RWPE2 (cell line): ENCODE measurements at regions not wholly inside any gene's neighbourhood (a gene's known extent, or its start where the extent isn't known, plus 50 kb on each side); places are given as distances from the start of the nearest gene placed in this dataset.

Experiments
- ATAC-seq: fragments of 200-7000 bp; cut with Tn5 transposase; 3 replicates; pipeline ENCODE4 v1.9.1; 2021; ENCODE audit warnings: low read depth
- DNase-seq: peaks from one replicate; pipeline ENCODE4 v3.0.0-alpha.2; 2020; ENCODE audit warnings: low spot score
- H3K27ac ChIP-seq: fragments of 450-650 bp; 2 replicates; pipeline ENCODE4 v1.5.1; 2017; ENCODE audit warnings: mild to moderate bottlenecking; ENCODE audit not compliant: poor library complexity, severe bottlenecking
- H3K27me3 ChIP-seq: fragments of 250-450 bp; sonication (Bioruptor Pico); 2 replicates; pipeline ENCODE4 v1.5.1; 2021; ENCODE audit warnings: mild to moderate bottlenecking, moderate library complexity; ENCODE audit not compliant: insufficient read depth, poor library complexity, severe bottlenecking
- H3K36me3 ChIP-seq: fragments of 250-450 bp; sonication (Bioruptor Pico); 2 replicates; pipeline ENCODE4 v1.5.1; 2020; ENCODE audit warnings: low read depth, mild to moderate bottlenecking, moderate library complexity
- H3K4me1 ChIP-seq: fragments of 250-450 bp; sonication (Bioruptor Pico); 2 replicates; pipeline ENCODE4 v1.5.1; 2021; ENCODE audit warnings: mild to moderate bottlenecking, moderate library complexity; ENCODE audit not compliant: insufficient read depth, poor library complexity, severe bottlenecking
- H3K4me3 ChIP-seq: fragments of 250-450 bp; sonication (Bioruptor Pico); 2 replicates; pipeline ENCODE4 v1.5.1; 2021; ENCODE audit warnings: mild to moderate bottlenecking, moderate library complexity; ENCODE audit not compliant: severe bottlenecking
- H3K9me3 ChIP-seq: fragments of 250-450 bp; sonication (Bioruptor Pico); 2 replicates; pipeline ENCODE4 v1.5.1; 2021; ENCODE audit warnings: mild to moderate bottlenecking, moderate library complexity; ENCODE audit not compliant: severe bottlenecking
- TF ChIP-seq, protein P1 (sequence below): fragments of 450-650 bp; IDR thresholded peaks from one replicate; pipeline ENCODE4 v1.5.1; 2017; ENCODE audit warnings: mild to moderate bottlenecking, moderate library complexity; ENCODE audit not compliant: poor library complexity, severe bottlenecking

DNA sequence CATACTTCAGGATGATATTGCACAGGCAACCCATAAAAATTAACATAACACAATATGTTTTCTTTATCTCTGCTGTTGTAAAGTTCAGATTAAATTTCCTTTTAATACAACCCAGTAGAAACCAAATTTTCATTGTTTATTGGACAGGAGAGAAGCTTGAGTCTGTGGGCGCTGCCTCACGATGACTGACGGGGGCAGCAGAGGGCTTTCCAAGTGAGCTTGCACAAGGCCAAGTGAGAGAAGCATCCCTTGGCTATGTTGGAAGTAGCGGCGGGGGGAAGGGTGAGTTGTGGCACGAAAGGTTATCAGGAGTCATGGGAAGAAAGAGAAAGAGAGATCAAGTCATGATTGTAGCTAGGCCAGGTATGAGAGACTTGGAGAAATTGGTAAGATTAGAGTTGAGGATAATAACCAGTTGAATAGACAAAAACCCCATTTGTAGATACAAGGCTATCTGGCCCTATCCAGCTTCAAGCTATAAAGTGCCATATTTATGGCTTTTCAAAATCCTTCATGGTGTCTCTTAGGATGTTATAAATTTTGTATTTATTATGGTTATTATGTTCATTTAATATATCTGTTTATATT lies 413.7 kb upstream of the FAM98A start:
- peak; percentile 41 for DNase-seq
- no peak overlapping the region for H3K4me3 ChIP-seq

DNA sequence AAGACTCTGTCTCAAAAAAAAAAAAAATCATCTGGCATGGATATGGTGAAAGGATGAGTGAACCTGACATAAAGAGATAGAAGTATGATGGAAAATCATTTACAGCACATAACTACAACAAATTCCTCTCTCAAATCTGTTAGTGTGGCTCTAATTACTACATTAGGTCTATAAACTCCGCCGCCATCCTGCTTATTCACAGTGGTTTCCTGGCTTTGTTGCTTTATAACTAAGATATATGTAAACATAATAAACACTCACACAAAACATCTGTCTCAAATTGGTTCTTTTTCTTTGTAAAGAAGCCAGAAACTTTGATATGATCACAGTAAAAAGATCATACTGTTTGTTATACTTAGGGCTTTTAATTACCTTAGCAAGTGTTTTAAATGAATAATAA lies 412.6 kb upstream of the FAM98A start:
- Histone ChIP-seq H3K4me1 (no peaks in the 10 kb centered on the region), H3K27ac (no peak overlapping the region), H3K27me3 (peaks cover 8% of the 10 kb centered on the region), H3K9me3 (no peaks in the 10 kb centered on the region), H3K4me3 (no peak overlapping the region), H3K36me3 (no peaks in the 10 kb centered on the region)
- DNase-seq: no peak
- ATAC-seq: no peak
- TF ChIP-seq, protein P1, sequence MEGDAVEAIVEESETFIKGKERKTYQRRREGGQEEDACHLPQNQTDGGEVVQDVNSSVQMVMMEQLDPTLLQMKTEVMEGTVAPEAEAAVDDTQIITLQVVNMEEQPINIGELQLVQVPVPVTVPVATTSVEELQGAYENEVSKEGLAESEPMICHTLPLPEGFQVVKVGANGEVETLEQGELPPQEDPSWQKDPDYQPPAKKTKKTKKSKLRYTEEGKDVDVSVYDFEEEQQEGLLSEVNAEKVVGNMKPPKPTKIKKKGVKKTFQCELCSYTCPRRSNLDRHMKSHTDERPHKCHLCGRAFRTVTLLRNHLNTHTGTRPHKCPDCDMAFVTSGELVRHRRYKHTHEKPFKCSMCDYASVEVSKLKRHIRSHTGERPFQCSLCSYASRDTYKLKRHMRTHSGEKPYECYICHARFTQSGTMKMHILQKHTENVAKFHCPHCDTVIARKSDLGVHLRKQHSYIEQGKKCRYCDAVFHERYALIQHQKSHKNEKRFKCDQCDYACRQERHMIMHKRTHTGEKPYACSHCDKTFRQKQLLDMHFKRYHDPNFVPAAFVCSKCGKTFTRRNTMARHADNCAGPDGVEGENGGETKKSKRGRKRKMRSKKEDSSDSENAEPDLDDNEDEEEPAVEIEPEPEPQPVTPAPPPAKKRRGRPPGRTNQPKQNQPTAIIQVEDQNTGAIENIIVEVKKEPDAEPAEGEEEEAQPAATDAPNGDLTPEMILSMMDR: no peak

More for the DNA sequence above, 413.7 kb upstream of the FAM98A start:
- peak; percentile 86 for ATAC-seq
- Histone ChIP-seq H3K4me1 (no peaks in the 10 kb centered on the region), H3K27me3 (peaks cover 8% of the 10 kb centered on the region), H3K36me3 (no peaks in the 10 kb centered on the region), H3K27ac (no peak overlapping the region), H3K9me3 (no peaks in the 10 kb centered on the region)
- TF ChIP-seq, protein P1: peak; percentile 83

DNA sequence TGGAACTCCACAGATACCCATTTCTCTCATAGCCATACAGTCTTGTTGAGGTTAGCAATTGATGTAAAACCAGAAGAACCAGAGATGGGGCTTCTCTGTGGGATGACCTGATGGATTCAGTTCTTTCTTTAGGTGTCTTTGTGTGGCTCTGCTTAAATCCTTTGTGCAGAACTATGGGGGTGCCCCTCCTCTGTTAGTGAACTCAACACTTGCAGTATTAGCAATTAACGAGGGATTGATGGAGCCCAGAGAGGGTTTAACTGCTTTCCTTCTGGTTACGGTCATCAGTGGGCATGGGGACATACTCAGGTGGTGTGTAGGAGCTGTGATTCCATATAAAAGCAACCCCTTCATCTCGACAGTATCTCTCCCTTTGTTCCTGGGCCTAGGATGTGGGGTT lies 406.8 kb upstream of the FAM98A start:
- Histone ChIP-seq H3K27me3 (no peaks in the 10 kb centered on the region), H3K4me1 (no peaks in the 10 kb centered on the region), H3K4me3 (no peak overlapping the region), H3K27ac (no peak overlapping the region), H3K9me3 (no peaks in the 10 kb centered on the region), H3K36me3 (no peaks in the 10 kb centered on the region)
- no peak for DNase-seq
- TF ChIP-seq, protein P1: no peak
- ATAC-seq: no peak

DNA sequence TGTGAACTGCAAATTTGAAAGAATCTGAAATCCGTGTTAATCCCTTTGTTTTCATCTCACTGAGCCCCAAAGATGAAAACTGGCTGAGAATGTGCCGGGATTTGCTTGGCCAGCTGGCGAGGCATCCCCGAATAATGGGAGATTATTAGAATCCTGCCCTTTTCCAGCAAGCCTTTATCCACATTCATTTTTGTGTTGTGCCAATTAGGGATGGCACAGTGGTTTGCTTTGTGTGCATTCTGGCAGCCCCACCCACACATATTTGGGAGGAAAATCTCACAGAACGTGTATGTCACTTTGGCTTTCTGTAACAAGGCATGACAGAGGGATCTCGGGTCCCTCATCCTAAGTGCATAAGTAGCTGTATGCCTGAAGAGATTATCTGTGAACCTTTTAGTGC lies 405.8 kb upstream of the FAM98A start:
- Histone ChIP-seq H3K36me3 (no peaks in the 10 kb centered on the region), H3K4me3 (no peak overlapping the region), H3K27ac (no peak overlapping the region), H3K4me1 (no peaks in the 10 kb centered on the region), H3K9me3 (no peaks in the 10 kb centered on the region), H3K27me3 (no peaks in the 10 kb centered on the region)
- no peak for ATAC-seq
- TF ChIP-seq, protein P1: no peak
- DNase-seq: no peak

DNA sequence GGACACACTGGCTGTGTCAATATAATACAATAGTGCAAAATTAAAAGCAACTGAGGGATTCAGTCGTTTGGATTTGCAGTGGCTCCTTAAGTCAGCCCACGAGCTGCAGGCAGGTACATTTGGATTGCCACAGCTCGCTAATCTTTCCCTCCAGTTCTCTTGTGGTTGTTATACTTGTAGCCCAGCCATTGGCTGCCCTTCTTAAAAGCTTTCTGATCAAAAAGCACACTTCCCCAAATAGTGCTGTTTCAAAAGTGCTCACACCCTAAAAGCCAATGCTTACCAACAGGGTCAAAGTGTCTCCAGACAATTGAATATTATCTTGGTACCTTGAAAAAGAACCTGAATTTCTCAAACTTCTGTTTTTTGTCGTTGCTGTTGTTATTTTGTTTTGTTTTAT lies 404.7 kb upstream of the FAM98A start:
- no peak overlapping the region for H3K4me3 ChIP-seq
- H3K27me3 ChIP-seq: no peaks in the 10 kb centered on the region
- H3K9me3 ChIP-seq: no peaks in the 10 kb centered on the region
- H3K36me3 ChIP-seq: no peaks in the 10 kb centered on the region
- no peaks in the 10 kb centered on the region for H3K4me1 ChIP-seq
- no peak for ATAC-seq
- DNase-seq: no peak
- TF ChIP-seq, protein P1: no peak
- H3K27ac ChIP-seq: no peak overlapping the region
